Activated CD8-positive, alpha-beta memory T cell treated with anti-CD3 and anti-CD28 coated beads for 36 hours (primary cell): ENCODE measurements at regions not wholly inside any gene's neighbourhood (a gene's known extent, or its start where the extent isn't known, plus 50 kb on each side); places are given as distances from the start of the nearest gene placed in this dataset.
"Not testable (repeated sequence)": the region's sequence is repeated elsewhere in the genome, so short reads cannot be mapped to it uniquely, and the experiment has no call there.

Experiments used
- CTCF ChIA-PET: fragments of 350-600 bp; sonication (Branson Sonifier 250); formaldehyde crosslinking; loops from one replicate; lab custom pipeline; 2021; ENCODE audit warnings: antibody characterized with exemption; lab: Charles Lee
- POLR2A ChIA-PET: fragments of 350-600 bp; sonication (Branson Sonifier 250); formaldehyde crosslinking; loops from one replicate; lab custom pipeline; 2021; ENCODE audit warnings: antibody characterized with exemption; lab: Charles Lee

DNA sequence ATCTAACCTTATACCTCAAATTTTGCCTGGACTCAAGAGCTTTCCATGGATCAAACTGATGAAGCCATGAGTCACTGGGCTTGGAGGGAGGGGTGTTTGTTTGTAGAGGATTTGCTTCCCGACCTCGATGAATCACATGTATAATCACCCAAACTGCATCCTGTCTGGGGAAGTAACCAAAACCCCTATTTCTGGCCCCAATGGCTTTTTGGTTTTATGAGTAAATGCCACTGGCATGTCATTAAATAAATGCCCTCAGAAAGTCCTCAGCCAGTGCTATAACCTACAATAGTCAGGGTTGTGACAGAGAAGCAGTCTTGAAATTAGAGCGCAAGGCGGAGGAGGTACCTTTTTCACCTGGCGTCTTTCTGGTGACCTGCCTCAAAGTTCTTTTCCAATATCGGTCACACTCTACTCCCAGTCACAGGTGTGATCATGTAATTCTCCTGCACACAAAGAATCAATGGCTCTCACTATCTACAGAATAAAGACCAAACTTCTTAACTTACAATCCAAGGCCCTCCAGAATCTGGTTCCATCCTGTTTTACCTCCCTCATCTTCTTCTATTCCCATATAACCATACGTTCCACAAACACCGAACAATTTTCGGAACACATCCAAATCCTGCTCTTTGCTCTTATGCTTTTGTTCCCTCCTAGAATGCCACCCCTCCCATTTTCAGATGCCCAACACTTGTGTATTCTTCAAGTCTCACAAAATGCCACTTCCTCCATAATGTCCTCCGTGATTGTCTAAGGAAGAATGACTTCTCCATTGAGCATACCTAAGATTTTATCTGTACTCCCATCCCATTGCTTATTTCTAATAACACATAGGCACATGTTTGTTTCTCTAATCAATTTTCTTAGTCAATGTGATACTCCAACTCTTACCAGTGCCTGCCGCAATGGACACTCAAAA lies 81.3 kb upstream of the BLID start:
- ChIA-PET POLR2A (no interaction called here), CTCF (no interaction called here)

DNA sequence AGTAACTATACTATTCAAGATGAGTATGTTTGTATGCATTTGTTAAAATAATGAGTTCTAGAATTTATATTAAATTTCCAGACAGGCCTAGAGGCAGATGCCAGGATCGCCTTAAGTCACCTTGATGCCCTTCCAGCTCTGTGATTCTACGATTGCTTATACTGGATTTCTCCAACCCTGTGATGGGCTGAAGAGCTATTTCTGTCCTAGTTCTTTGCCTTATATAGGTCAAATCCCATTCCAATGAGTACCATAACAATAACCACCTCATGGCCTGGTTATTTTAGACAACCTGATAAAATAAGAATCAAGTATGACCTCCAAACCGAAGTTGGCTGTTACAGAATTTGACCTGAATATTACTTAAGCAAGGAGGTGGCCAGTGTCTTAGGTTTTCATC lies 79.8 kb upstream of the BLID start:
- POLR2A ChIA-PET = no interaction called here
- CTCF ChIA-PET = interaction anchor here (1.3 kb wide), 1 partner anchor 9 kb away, joined by 3 read pairs; no protein-coding TSS in a partner anchor

DNA sequence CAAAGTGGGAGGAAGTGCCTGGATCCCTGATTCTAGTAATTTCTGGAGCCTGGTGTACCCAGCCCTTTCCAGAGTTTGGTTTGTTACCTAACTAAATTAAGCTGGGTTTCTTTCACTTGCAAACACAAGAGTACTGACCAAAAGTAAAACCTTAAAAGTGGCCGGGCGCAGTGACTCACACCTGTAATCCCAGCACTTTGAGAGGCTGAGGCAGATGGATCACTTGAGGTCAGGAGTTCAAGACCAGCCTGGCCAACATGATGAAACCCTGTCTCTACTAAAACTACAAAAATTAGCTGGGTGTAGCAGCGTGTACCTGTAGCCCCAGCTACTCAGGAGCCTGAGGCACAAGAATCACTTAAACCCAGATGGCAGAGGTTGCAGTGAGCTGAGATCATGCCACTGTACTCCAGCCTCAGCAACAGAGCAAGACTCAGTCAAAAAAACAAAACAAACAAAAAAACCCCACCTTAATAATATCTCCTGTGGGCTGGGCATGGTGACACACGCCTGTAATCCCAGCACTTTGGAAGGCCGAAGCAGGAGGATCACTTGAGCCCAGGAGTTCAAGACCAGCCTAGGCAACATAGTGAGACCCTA lies 78.0 kb upstream of the BLID start:
- CTCF ChIA-PET = interaction anchor here (0.6 kb wide), 1 partner anchor 19 kb away, joined by 3 read pairs; no protein-coding TSS in a partner anchor
- POLR2A ChIA-PET = not testable (repeated sequence)

DNA sequence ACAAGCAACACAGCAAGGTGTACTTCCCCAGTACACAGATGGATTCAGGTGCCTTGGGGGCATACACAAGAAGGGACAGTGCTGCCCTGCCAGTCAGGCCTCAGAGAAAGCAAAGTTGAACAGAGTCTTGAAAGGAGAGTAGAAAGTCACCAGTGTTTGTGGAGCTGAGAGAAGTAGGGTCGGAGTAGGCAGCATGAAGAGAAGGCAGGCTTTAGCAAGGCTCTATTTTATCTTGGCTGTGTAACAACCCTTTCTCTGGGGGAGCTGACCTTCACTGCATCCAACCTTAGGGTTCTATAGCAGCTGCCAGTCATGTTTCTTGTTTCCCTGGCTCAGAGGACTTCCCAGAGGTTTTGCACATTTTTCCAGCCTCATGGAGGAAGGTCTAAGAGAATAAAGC lies 77.4 kb upstream of the BLID start:
- ChIA-PET CTCF (interaction anchor here (0.6 kb wide), 1 partner anchor 19 kb away, joined by 3 read pairs; no protein-coding TSS in a partner anchor), POLR2A (no interaction called here)

DNA sequence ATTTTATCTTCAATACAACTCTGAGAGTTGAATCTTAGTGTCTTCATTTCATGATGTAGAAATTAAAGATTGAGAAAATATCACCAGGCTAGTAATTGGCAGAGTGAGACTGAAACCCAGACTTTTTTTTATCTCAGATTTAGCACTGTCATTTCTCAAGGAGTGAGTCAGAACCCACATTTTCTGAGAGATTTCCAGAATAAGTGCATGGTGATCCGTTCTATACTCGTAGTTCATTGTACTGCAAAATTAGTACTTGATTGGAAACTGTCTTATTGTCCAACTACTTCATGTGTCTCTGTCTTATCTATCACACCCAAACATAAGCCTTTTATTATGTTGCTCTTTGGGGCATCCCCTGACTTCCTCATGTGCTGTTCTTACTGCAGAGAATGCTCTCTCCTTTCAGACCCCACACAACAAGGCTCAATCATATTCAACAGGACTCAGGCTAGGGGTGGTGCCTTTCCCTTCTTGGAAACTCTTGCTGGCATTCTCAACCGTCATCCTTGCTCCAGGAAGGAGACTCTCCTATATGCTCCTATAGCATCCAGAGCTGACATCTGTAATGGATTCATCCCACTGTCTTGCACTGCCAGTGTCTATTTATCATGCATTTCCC lies 76.7 kb upstream of the BLID start:
- CTCF ChIA-PET = no interaction called here
- POLR2A ChIA-PET = interaction anchor here (0.6 kb wide), 1 partner anchor 520 kb away, joined by 3 read pairs; no protein-coding TSS in a partner anchor

DNA sequence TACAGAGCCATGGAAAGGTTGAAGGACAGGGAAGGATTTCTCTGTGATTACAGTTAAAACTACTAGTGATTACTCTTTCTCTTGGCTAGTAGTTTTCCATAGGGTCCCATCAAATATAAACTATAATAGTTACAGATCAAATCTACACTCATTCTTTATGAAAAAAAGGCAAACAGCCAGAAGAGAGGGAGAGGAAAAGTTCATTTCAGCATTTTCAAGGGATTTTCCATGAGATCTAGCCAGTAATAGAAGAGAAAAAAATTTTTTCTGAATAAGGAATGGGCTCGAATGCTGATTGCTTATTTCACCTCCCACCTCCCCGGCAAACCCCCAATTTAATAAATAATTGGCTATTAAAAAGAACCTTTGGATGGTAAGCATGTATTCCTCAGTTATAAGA lies 74.8 kb upstream of the BLID start:
- CTCF ChIA-PET = no interaction called here
- POLR2A ChIA-PET = no interaction called here

DNA sequence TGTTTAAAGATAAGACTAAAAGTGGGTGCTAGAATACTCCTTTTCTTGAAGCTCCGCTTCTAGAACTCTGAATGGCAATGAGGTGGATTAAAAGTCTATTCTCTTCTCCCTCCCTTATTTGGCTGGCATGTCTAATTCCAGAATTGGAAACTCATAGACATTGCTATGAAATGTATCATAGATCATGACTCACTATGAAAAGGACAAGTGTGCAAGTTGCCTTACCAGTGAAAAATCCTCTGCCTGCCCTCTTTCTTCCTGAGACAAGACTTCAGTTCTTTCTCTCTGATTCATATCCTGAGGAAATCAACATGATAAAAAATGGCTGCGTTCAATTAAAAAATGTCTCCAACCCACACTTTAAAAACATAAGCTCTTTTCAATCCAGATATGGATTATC lies 73.2 kb upstream of the BLID start:
- ChIA-PET POLR2A (no interaction called here), CTCF (no interaction called here)

DNA sequence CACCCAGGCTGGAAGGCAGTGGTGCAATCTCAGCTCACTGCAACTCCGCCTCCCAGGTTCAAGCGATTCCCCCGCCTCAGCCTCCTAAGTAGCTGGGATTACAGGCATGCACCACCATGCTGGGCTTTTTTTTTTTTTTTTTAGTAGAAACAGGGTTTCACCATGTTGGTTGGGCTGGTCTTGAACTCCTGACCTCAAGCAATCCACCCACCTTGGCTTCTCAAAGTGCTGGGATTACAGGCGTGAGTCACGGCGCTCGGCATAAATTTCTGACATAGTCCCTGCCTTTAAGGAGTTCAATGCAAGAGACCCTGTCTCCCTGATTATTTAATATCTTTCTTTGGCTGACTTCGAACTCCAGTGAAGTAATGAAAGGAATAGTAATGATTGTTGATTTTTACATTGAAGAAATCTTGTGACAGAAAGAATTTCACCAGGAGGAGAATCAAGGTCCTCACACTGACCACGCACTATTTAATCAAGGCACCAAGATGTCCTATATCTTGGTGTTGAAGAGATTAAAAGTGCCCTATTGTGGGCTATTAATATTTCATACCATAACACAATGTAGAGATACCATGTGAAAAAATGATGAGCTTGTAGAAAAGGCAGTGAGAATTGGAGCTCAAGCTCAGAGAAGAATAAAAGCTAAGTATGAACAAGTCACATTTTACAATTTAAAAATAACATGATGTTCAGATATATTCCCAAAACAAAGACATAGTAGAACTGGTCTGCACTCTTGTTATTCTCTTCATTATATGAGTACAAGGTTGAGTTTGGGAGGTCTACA lies 71.6 kb upstream of the BLID start:
- ChIA-PET CTCF (interaction anchor here (1.2 kb wide), 1 partner anchor 43 kb away, joined by 3 read pairs; no protein-coding TSS in a partner anchor), POLR2A (no interaction called here)

DNA sequence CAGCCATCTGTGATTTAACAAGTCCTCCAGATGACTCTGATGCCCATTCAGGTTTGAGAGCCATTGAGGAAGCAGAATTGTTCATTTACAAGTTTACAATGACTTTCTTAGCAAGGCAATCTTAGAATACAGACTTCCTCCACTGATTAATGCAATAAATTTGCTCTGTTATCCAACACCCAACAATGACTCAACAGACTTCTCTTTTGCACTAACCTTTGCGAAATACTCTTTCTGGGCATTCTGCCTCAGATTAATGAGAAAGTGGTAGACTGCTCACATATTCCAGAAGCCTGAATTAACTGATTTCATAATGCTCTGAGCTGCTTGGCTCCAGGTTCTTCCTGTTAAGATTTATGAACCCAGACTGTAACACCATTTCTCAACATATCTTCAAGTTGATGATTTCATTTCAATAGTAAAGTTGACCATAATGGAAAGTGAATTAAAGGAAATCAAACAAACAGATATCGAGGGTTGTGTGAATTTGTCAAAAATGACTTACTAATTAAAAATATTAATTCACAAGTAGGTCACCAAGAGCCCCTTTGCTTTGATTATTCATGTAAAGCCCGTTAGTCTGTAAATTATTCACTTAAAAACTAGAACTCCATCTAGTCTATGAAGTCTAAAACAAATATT lies 70.5 kb upstream of the BLID start:
- ChIA-PET POLR2A (no interaction called here), CTCF (no interaction called here)

DNA sequence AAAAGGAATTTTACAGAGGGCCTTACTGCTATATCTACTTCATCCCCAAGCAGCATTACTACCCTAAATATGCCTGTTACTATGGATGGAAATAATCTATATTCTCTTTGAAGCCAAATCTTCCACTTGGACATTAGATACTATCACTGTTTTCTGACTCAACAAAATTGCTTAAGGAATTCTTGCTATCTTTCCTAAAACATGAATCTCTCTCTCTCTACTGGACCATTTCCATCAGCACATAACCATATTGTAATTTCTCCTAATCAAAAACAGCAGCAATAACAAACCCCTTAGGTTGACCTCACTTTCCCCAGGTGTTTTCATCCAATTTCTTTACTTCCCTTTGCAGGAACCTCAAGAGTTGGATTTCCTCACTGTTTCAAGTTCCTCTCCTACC lies 67.9 kb upstream of the BLID start:
- ChIA-PET POLR2A (no interaction called here), CTCF (no interaction called here)

DNA sequence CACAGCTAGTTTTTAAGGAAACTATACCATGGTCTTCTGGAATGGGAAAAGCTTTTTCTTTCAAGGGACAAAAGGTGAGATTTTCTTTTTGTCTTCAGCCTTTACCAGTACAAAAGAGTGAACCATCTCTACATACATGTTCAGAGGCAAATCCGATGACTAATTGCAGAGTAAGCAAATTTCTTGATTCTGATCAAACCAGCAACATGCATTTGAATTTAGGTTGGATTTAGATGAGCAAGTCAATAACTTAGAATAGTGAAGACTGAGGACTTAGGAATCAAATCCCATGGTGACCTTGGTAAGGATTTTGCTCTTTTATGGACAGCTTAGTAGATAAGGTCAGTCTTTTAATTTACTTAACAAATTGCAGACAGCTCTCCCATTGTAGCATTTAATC lies 65.9 kb upstream of the BLID start:
- ChIA-PET CTCF (interaction anchor here (0.6 kb wide), 1 partner anchor 315 kb away, joined by 3 read pairs; no protein-coding TSS in a partner anchor), POLR2A (no interaction called here)

DNA sequence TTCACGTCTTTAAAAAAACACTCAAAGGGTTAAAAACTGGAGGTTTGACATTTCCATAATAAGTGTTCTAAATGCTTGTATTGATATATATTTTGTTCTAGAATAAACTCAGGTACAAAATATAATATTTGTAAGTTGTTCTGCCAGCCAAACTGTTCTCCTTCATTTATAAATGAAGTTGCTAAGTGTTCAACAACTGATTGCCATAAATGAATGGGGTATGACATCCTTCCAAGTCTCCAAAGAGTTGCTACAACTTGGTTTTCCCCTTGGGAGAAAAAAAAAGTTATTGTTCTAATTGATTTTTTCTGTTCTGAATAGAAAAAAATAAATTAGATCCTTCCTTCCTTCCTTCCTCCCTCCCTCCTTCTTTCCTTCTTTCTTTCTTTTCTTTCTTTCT lies 65.4 kb upstream of the BLID start:
- ChIA-PET CTCF (interaction anchor here (1.0 kb wide), 1 partner anchor 37 kb away, joined by 4 read pairs; no protein-coding TSS in a partner anchor), POLR2A (no interaction called here)

DNA sequence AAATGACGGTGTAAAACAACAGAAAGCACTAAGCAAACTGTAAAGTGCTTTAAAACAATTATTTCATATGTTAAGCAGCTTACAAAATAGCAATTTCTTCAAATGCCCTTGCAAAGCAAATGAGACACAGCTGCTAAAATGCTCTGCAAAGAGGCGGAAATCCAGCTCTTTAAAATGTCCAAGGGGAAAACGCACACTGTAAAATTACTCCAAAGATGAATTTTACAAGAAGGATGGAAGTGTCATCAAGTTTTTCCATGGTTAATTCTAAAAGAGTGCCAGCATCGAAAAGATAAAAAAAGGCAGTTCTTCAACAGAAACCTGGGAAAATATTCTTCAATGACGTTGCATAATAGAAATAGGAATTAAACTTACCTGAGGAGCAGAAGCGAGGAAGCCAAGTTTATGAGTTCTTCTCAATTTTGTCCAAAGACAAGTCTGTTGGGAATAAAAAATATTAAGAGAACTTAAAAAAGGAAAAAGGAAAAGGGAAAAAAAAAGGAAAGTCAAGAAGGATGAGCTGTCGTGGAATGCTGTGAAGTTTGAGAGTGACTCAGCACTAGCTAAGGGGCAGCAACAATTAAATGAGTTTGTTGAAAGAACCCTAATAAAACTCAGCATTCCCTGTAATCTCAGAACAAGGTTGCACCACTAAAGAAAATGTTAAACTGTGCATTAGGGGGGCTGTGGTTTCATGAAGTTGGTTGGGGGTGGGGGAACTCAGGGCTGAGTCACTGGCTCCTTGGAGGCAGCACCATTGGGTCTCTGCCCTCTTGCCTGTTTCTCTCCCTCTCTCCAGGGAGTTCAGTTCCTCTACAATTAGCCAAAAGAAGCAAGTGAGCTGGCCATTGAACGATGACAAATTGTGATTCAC lies 64.2 kb upstream of the BLID start:
- ChIA-PET CTCF (interaction anchor here (1.0 kb wide), 1 partner anchor 36 kb away, joined by 4 read pairs; no protein-coding TSS in a partner anchor), POLR2A (no interaction called here)

DNA sequence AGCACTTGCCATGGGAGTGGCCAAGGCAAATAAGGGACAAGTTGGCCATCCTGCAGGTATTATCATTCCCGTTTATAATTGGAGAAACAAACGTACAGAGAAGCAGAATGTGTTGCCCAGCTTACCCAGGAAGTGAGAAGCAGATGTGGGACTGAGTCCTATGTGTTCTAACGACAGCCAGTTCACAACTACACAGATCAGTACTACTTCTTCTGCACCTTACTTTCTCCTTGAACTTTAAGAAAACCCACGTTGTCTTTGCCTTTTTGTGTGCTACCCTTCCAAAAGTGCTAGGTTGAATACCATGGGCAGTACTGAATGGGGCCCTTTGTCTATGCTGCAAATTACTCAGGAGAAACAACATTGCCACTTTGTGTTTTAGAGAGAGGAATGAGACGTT lies 62.8 kb upstream of the BLID start:
- ChIA-PET POLR2A (no interaction called here), CTCF (no interaction called here)

DNA sequence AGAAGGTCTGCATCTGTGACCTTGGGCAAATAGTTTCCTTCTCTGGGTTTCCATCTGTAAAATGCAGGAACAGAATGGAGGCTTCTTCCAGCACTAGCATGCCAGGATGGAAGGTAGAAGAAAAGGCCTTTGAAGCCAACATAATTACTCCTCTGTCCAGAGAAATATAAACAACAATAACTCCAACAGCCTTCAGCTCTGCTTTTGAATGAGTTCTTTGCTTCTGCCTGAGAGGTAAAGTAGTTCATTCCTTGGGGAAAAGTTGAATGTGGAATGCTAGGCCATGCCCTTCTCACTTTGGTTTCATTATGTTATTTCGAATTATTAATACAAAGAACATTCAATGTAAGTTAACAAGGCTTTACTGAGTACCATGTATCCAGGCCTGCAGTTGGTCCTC lies 61.2 kb upstream of the BLID start:
- ChIA-PET CTCF (no interaction called here), POLR2A (no interaction called here)

DNA sequence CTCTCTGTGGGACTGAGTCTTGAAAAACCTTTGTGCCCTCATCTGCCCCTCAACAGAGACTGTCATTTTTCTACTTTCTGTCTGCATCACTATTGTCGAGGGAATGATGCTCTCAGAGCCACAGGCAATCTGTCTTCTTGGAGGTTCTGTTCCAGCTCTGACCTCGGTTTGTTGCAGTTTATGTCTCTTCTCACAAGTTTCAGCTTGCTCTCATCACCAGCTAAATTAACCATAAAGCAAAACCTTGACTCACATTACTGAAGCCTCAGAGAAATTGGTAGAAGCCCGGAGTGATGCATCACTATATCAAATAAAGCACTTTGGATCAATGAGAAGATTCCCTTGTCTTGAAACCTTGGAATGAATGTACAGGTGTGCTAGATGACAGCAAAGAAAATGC lies 60.6 kb upstream of the BLID start:
- CTCF ChIA-PET = no interaction called here
- POLR2A ChIA-PET = no interaction called here

DNA sequence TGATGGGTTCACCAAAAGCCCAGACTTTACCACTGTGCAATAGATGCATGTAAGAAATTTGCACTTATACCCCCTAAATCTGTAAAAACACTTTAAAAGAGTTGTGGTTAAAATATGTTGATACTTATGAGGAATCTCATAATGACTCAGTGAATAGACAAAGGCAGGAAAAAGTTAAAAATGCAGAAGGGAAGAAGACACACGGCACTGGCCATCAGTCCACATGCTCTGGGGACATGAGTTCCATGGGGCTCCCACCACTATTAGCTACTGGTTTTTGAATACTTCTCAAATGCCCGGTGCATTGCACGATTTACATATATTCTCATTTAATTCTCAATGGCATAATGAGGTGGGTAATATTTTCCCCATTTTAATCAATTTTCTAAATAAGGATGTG lies 59.3 kb upstream of the BLID start:
- ChIA-PET CTCF (interaction anchor here (0.6 kb wide), 1 partner anchor 85 kb away, joined by 3 read pairs; no protein-coding TSS in a partner anchor), POLR2A (no interaction called here)

DNA sequence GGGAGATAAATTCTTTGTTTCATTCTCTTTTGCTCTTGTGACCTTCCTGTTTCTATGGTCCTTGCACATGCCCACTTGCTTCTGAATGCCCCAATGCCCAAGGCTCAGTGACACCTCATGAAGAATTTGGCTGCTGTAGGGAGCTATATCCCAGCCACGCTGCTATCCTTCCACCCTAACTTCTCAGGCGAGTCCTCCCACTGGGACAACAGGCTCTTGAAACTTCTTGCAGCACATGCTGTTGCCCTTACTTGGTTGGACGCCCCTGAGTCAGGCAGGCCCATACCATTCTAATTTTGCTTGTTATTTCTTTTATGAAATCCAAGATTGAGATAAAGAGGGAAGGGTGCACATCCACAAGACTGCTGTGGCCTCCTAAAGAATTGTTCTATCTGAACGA lies 57.6 kb upstream of the BLID start:
- ChIA-PET POLR2A (no interaction called here), CTCF (no interaction called here)
